ENCODE measurements at regions not wholly inside any gene's neighbourhood (a gene's known extent, or its start where the extent isn't known, plus 50 kb on each side); places are given as distances from the start of the nearest gene placed in this dataset.
"Not testable (repeated sequence)": the region's sequence is repeated elsewhere in the genome, so short reads cannot be mapped to it uniquely, and the experiment has no call there.

DNA sequence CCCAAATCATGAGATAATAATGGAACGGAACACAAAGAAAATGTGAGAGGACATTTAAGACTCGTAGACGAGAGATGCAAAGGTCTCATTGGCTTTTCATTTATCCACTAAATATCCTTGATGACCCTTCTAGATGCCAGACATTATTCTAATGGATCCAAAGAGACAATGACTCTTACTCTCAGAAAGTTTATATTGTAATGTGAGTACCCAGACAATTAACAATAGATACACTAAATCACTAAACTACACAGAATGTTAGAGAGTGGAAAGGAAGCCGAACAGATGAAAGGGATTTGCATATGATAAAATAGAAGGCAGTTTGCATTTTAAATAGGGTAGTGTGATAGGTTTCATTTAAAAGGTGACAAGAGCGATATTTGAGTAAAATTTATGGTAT is 973.3 kb downstream of the TAF11L14 start:
- ATAC-seq (ENCODE audit: insufficient number of reproducible peaks, low FRiP score, low read depth) (no peak), DNase-seq (ENCODE audit: low spot score) (no peak)
- TF ChIP-seq, protein P1, sequence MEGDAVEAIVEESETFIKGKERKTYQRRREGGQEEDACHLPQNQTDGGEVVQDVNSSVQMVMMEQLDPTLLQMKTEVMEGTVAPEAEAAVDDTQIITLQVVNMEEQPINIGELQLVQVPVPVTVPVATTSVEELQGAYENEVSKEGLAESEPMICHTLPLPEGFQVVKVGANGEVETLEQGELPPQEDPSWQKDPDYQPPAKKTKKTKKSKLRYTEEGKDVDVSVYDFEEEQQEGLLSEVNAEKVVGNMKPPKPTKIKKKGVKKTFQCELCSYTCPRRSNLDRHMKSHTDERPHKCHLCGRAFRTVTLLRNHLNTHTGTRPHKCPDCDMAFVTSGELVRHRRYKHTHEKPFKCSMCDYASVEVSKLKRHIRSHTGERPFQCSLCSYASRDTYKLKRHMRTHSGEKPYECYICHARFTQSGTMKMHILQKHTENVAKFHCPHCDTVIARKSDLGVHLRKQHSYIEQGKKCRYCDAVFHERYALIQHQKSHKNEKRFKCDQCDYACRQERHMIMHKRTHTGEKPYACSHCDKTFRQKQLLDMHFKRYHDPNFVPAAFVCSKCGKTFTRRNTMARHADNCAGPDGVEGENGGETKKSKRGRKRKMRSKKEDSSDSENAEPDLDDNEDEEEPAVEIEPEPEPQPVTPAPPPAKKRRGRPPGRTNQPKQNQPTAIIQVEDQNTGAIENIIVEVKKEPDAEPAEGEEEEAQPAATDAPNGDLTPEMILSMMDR (IDR thresholded peaks at IDR 0.05) = no peak
- Histone ChIP-seq H3K9me3 (no peaks in the 10 kb centered on the region), H3K27ac (no peak overlapping the region), H3K27me3 (replicated peaks; ENCODE audit: insufficient read depth) (no peaks in the 10 kb centered on the region), H3K4me1 (ENCODE audit: control insufficient read depth in 1 of 2, low read depth in 2 of 2) (no peaks in the 10 kb centered on the region), H3K36me3 (no peaks in the 10 kb centered on the region), H3K4me3 (no peak overlapping the region)

DNA sequence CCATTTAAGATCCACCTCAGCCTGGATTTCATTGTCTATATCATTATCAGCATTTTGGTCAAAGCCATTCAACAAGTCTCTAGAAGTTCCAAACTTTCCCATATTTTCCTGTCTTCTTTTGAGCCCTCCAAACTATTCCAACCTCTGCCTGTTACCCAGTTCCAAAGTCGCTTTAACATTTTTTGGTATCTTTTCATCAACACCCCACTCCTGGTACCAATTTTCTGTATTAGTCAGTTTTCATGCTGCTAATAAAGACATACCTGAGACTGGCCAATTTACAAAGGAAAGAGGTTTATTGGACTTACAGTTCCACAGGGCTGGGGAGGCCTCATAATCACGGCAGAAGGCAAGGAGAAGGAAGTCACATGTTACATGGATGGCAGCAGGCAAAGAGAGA is 982.9 kb downstream of the TAF11L14 start:
- not testable (repeated sequence) for H3K9me3 ChIP-seq; ATAC-seq (ENCODE audit: insufficient number of reproducible peaks, low FRiP score, low read depth); H3K4me3 ChIP-seq; DNase-seq (ENCODE audit: low spot score); H3K4me1 ChIP-seq (ENCODE audit: control insufficient read depth in 1 of 2, low read depth in 2 of 2); H3K27ac ChIP-seq; H3K36me3 ChIP-seq; H3K27me3 ChIP-seq (replicated peaks; ENCODE audit: insufficient read depth)

DNA sequence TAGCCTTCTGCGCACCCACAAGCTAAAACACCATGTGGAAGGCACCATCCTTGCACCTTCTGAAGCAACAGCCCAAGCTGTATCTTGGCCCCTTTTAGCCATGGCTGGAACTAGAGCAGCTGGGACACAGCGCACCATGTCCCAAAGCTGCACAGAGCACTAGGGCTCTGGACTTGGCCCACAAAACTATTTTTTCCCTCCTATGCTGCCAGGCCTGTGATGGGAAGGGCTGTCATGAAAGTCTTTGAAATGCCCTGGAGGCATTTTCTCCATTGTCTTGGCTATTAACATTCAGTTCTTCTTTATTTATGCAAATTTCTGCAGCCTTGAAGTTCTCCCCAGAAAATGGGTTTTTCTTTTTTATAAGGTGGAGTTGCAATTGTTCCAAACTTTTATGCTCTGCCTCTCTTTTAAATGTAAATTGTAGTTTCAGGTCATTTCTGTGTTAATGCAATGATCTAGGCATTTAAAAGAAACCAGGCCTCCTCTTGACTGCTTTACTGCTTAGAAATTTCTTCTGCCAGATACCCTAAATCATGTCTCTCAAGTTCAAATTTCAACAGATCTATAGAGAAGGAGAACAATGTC is 996.3 kb downstream of the TAF11L14 start:
- Histone ChIP-seq H3K36me3 (no peaks in the 10 kb centered on the region), H3K9me3 (no peaks in the 10 kb centered on the region), H3K27me3 (replicated peaks; ENCODE audit: insufficient read depth) (no peaks in the 10 kb centered on the region), H3K27ac (no peak overlapping the region), H3K4me1 (ENCODE audit: control insufficient read depth in 1 of 2, low read depth in 2 of 2) (no peaks in the 10 kb centered on the region), H3K4me3 (no peak overlapping the region)
- ATAC-seq (ENCODE audit: insufficient number of reproducible peaks, low FRiP score, low read depth) (no peak), DNase-seq (ENCODE audit: low spot score) (no peak)
- TF ChIP-seq, protein P1 (IDR thresholded peaks at IDR 0.05) = no peak

DNA sequence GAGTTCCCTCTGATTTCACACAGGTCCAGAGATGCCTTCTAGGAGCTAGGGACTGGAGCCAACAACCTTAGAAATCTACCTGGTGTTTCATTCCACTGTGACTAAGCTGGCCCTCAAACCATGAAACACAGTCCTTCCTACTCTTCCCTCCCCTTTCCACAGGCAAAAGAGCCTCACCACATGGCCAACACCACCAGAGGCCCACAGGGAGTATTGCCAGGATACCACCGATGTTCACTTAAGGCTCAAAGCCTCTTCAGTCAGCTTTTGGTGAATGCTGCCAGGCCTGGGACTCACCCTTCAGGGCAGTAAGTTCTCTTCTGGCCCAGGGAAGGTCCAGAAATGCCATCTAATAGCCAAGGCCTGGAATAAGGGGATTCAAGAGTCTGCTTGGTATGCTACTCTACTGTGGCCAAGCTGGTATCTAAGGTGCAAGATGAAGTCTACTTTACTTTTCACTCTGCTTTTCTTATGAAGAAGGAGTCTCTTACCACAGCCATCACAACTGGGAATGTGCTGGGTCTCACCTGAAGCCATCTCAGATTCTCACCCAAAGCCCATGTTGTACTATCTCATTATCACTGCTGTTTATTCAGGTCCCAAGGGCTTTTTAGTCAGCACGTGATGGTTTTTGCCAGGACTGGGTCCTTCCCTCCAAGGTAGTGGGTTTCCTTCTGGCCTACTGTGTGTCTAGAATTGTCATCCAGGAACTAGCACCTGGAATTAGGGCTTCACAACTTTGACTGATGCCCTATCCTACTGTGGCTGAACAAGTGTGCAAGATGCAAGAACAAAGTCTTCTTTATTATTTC is 1018.4 kb downstream of the TAF11L14 start:
- DNase-seq (ENCODE audit: low spot score) (no peak), ATAC-seq (ENCODE audit: insufficient number of reproducible peaks, low FRiP score, low read depth) (no peak)
- TF ChIP-seq, protein P1 (IDR thresholded peaks at IDR 0.05) = no peak
- Histone ChIP-seq H3K36me3 (no peaks in the 10 kb centered on the region), H3K27me3 (replicated peaks; ENCODE audit: insufficient read depth) (no peaks in the 10 kb centered on the region), H3K4me3 (no peak overlapping the region), H3K4me1 (ENCODE audit: control insufficient read depth in 1 of 2, low read depth in 2 of 2) (no peaks in the 10 kb centered on the region), H3K27ac (no peak overlapping the region), H3K9me3 (no peaks in the 10 kb centered on the region)

DNA sequence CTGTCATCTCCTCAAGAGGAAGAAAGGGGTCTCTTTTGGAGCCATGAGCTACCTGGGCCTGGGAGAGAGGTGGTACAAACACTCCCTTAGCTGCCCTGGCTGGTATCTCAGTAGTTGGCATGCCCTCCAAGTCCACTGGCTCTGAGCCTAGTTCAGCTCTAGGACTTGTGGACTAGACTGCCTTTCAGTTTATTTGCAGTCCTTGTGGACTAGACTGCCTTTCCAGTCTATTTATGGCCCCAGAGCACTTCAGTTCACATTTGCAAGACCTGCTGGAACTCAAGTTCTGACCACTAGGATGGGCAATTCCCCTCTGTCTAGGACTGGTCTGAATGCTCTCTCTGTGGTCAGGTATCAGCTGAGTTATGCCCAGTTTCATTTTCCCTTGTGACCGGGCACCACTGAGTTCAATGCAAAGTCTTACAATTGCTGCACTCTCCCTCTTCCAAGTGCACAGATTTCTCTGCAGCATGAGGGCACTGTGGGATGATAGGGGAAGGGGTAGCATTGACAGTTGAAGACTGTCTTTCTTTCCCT is 1019.0 kb downstream of the TAF11L14 start:
- no peak overlapping the region for H3K4me3 ChIP-seq
- no peak for DNase-seq (ENCODE audit: low spot score)
- no peaks in the 10 kb centered on the region for H3K9me3 ChIP-seq
- no peaks in the 10 kb centered on the region for H3K27me3 ChIP-seq (replicated peaks; ENCODE audit: insufficient read depth)
- no peak for ATAC-seq (ENCODE audit: insufficient number of reproducible peaks, low FRiP score, low read depth)
- H3K4me1 ChIP-seq (ENCODE audit: control insufficient read depth in 1 of 2, low read depth in 2 of 2) = no peaks in the 10 kb centered on the region
- no peak overlapping the region for H3K27ac ChIP-seq
- TF ChIP-seq, protein P1 (IDR thresholded peaks at IDR 0.05) = no peak
- no peaks in the 10 kb centered on the region for H3K36me3 ChIP-seq
